Stimulated activated CD4-positive, alpha-beta T cell treated with anti-CD3 and anti-CD28 coated beads, Interleukin-2, amount 100 ng/mL, for 24 hours (primary cell): ENCODE measurements at regions not wholly inside any gene's neighbourhood (a gene's known extent, or its start where the extent isn't known, plus 50 kb on each side); places are given as distances from the start of the nearest gene placed in this dataset.

Experiments
- DNase-seq, 2 donors: peaks; one replicate each; pipeline ENCODE4 v3.0.0-alpha.2; 2020

DNA sequence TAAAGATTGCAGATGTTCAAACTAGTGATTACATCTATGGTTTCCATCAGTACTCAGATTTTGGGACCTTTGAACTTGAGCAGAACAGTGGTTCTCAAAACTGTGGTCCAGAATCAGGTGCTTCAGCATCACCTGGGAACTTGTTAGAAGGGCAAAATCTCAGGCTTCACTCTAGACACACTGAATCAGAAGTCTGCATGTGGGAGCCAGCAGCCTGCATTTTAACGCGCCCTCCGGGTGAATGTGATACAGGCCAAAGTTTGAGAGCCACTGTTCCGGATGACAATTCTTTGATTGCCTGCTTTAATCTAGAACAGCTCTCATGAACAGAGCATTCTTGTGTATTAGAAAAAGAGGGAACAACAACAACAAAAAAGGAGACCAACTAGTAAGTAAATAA is 261.7 kb downstream of the GPD2 start:
- DNase-seq = no peak

- DNase-seq = no peak
Measured at GRCh38 chr2:156700681-156701080, 264.5 kb downstream of the GPD2 start.

DNA sequence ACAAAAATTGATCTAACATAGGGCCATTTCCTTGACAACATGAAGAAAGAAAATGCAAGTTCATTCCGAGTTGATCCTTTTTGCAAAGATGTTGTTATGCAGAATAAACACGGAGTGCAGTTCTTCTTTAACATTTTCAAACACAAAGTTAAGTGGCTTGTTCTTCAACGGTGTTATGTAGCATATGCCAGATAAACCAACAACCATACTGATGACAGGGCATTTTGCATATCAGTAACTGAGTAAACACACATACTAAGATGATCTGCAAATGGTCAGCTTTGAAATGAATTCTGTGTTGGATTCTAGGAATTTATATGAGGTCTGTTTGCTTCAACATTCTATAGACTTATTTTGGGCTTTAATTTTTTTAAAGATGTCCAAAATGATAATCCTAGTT is 266.4 kb downstream of the GPD2 start:
- no peak for DNase-seq

GRCh38 chr2:156703642-156704041 is 267.5 kb downstream of the GPD2 start:
- no peak for DNase-seq

DNA sequence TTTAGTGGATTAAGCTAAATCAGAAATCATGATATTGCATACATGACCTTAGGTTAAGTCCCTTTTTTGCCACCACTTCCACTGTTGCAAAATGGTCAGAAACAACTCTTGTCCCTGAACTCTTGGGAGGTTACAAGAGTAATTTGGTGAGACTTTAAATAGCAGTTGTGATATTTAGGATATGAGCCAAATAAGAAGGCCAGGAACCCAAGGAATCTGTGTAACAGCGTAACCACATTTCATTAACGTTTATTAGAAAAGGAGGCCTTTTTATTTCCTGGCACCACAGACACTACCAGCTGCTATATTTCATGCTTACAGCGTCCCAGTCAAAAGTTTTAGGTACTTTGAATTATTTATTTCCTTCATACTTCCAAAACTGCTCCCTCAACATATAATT is 268.0 kb downstream of the GPD2 start:
- no peak for DNase-seq

DNA sequence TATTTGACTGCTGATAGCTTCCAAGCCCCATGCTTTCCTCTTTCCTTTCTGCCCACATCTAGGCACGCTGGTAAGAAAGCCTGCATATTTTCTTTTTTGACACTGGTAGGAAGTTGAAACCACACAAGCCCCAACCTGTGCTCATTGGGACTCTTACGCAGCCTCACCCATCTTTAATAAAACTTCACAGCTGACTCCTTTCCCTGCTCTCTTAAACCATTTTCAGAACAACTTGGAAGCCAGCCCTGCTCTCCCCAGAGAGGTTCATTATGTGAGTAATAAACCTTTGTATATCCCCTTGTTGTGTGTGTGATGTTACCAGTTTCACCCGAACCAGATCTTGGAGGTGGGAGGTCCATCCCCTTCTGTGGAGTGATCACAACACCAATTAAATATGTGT is 268.4 kb downstream of the GPD2 start:
- no peak for DNase-seq

- no peak for DNase-seq
Measured at GRCh38 chr2:156706576-156706975, 270.4 kb downstream of the GPD2 start.

DNA sequence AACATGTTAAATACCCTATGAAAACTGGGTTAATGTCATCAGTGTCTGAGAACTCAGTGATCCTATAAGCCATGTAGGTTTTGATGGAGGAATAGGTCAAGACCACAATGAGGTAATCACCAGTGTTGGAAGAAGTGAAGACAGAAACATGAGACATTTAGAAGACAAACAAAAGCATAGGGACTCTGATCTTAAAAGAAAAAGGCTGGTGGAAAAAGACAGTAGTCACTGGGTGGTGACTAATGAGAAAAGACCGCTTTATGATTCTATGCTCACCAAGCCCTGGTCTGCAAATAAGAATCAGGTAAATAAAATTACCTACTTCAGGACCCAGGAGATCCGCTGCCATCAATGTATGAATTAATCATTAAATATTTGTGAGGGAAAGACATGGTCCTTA is 271.9 kb downstream of the GPD2 start:
- DNase-seq = no peak

GRCh38 chr2:156709091-156709490 is 272.9 kb downstream of the GPD2 start:
- DNase-seq = no peak

DNA sequence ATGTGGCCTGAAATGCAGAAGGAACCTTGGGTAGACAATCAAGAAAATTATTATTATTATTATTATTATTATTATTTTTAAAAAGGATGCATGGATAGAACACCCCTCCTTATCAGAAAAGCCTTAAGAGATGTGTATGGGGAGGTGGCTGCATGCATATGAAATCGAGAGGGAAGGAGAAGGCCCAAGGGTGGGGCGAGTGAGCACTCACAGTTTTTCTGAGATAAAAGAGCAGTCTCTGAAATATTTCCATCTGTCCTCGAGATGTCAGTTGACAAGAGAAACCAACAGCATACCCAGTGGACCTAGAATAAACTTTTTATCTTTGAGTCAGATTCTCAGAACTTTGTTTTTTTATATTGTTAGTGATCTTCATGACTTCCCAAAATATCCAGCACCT is 282.9 kb downstream of the GPD2 start:
- no peak for DNase-seq

GRCh38 chr2:156727867-156728266 is 291.7 kb downstream of the GPD2 start:
- DNase-seq = no peak

DNA sequence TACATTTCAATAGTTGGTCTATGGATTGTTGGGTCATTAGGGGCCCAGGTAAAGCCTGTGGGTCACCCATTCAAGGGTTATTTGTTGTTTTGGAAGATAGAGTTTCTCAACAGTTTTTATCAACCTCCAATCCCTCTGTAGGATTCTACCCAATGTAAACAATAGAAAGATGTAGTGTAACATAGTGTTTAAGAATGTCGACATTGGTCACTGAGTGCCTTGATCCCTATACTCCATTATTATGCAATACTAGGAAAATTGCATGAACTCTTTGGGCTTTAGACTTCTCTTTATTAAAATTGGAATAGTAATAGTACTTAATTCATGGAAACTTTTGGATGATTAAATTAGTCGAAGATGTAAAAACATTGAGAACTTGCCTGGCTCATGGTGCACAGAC is 292.1 kb downstream of the GPD2 start:
- no peak for DNase-seq

GRCh38 chr2:156731506-156731905 is 295.3 kb downstream of the GPD2 start:
- no peak for DNase-seq

DNA sequence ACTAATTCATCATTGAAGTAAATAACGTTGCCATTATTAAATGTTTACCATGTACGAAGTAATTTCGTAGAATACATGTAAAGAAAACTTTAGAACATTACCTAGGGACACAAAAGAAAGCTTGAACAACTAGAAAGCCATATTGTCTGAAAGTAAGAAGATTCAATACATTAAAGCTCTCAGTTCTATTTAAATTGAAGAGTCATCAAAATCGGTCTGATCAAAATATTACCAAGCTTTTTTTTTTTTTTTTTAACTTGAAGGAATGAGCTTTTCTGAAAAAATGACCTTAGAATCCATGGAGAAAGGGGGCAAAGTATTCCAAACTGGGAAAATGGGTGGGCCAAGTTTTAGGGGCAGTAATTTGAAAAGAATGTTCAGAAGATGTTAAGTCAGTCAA is 300.8 kb downstream of the GPD2 start:
- DNase-seq = no peak

DNA sequence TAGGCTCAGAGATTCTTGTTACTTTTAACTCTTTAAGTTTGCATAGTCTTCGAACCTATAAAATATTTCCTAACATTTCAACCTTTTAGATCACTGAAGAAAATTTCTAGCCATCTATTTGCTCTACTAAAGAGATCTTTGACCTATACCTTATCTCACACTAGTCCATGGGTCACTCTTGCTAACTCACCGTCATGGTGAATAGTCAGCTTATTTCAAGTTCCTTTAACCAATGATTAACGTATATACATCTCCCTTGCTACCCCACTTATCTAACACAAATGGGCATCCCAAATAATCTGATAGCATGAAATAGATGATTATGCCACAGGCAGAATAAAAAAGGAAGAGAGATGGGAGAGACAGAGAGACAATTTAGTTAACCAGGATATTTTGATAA is 303.1 kb downstream of the GPD2 start:
- no peak for DNase-seq

DNA sequence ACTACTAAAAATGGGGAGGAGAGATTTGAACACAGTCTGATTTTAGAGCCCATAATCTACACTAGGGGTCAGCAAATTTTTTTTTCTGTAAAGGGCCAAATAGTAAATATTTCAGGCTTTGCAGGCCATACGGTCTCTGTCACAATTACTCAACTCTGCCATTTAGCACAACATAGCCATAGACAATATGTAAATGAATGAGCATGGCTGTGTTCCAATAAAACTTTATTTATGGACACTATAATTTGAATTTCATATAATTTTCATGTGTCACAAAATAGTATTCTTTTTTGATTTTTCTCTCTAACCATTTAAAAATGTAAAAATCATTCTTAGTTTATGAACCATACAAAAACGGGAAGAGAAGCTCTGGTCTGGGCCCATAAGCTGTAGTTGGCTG is 309.4 kb downstream of the GPD2 start:
- no peak for DNase-seq

DNA sequence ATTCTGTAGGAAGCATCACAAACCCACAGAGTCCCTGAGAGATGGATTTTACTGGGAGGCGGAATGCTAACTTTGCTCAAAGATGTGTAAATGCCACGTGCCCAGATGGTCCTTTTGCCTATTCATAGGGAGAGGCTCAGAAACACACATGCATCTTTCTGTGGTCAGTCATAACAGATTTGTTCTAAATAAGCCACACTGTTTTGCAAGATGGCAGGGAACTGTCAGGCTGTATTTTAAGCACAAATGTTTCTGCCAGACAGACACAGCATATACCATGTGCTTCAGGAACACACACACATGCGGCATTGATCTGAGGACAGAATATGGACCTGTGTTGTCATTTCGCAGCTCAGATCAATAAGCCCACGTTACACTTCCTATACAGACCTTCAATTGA is 312.0 kb downstream of the GPD2 start:
- no peak for DNase-seq

GRCh38 chr2:156752042-156752441 is 315.9 kb downstream of the GPD2 start:
- no peak for DNase-seq

GRCh38 chr2:156753766-156754165 is 317.6 kb downstream of the GPD2 start:
- no peak for DNase-seq

DNA sequence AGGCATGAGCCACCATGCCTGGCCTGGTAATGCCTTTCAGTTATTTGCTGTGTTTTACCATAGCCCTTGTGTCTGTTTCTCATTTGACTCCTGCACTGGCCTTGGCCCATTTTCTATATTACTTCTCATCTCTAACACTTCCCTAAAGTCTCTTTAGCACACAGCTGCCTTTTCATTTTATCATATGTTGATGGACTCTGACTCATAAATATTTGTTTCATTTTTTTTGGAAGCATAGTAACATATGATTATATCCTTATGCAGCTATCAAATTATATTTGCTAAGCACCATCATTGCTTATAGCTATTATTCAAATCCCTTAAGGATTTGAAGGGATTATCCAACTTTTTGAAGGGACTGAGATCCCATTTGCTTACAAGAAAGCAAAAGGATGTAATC is 320.3 kb downstream of the GPD2 start:
- DNase-seq = no peak

- DNase-seq = no peak
Measured at GRCh38 chr2:156763174-156763573, 327.0 kb downstream of the GPD2 start.

DNA sequence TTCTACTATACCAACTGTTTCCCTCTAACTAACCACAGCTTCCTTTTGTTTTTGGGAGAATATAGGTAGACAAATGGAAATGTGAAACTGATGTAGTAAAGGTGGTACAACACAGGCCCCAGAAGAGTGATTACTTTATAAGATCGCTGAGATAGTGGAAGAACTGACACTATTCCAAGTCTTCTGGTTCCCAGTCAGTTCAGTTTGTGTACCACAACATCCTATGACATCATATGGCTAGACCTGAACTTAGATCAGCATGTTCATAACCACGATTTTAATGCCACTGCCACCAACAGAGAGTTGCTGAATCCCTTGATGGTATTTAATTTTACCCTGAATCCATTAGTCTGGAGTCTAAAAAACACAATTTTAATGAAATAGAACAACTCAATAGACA is 328.9 kb downstream of the GPD2 start:
- no peak for DNase-seq

DNA sequence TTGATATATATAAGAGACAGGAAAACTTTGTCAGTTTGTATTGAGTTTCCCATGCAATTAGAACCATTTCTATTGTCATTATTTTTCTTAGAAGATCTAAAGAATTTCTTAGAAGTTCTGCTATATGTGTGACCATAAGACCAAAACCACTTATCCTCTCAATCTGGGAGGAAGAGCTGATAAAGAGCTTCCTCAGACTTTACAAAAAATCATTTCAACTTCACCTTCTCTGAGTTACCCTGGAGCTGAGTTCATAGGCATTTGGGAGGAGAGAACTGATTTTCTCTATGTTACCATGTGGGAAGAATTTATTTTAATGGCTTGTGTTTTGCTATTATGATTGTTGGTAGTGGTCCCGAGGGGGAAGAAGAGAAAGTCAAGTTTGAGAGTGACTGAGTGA is 329.3 kb downstream of the GPD2 start:
- no peak for DNase-seq

DNA sequence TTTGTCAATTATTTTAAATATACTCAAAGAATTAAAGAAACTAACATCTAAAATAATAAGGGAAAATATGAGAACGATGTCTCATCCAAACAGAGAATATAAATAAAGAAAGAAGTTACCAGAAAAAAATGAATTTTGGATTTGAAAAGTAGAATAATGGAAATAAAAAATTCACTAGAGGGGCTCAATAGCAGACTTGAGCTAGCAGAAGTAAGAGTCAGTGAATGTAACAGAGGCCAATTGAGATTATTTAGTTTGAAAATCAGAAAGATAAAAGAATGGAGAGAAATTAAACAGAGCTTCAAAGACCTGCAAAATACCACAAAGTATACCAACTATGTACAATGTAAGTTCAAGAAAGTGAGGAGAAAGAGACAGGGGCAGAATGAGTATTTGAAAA is 333.6 kb downstream of the GPD2 start:
- DNase-seq = no peak

GRCh38 chr2:156778916-156779315 is 342.7 kb downstream of the GPD2 start:
- no peak for DNase-seq

- DNase-seq = no peak
Measured at GRCh38 chr2:156779416-156780120, 343.4 kb downstream of the GPD2 start.
